CD14-positive monocyte (primary cell): ENCODE measurements at regions not wholly inside any gene's neighbourhood (a gene's known extent, or its start where the extent isn't known, plus 50 kb on each side); places are given as distances from the start of the nearest gene placed in this dataset.

Experiments
- DNase-seq, 3 donors: peaks; one replicate each; pipeline ENCODE4 v3.0.0-alpha.2; 2011 to 2022
- H2AFZ ChIP-seq: 2 replicates; pipeline ENCODE4 v1.6.0; 2012; ENCODE audit warnings: mild to moderate bottlenecking, low read depth, low read length, inconsistent platforms; ENCODE audit not compliant: insufficient read depth, poor library complexity, severe bottlenecking
- H3K27ac ChIP-seq, 2 donors: 1 replicate in 1 of 2; 2 replicates in 1 of 2; pipeline ENCODE4 v1.5.1; 2012 to 2013; ENCODE audit warnings: low read length in 2 of 2, control low read depth in 1 of 2, inconsistent platforms in 1 of 2, low read depth in 1 of 2, mild to moderate bottlenecking in 1 of 2
- H3K27me3 ChIP-seq, 2 donors: one replicate each; pipeline versions ENCODE4 v1.6.0 to v1.6.1; 2011 to 2013; ENCODE audit warnings: low read length in 2 of 2; ENCODE audit not compliant: control insufficient read depth in 2 of 2, insufficient read depth in 2 of 2
- H3K36me3 ChIP-seq, 2 donors: replicated peaks in 1 of 2; 1 replicate in 1 of 2; 2 replicates in 1 of 2; pipeline versions ENCODE4 v1.5.1 to v1.6.1; 2012 to 2013; ENCODE audit warnings: low read length in 2 of 2, control low read depth in 1 of 2, inconsistent platforms in 1 of 2, mild to moderate bottlenecking in 1 of 2; ENCODE audit not compliant: insufficient read depth in 2 of 2, control insufficient read depth in 1 of 2
- H3K4me1 ChIP-seq, 2 donors: 1 replicate in 1 of 2; 2 replicates in 1 of 2; pipeline versions ENCODE4 v1.5.1 to v1.6.1; 2012 to 2013; ENCODE audit warnings: low read length in 2 of 2, control low read depth in 1 of 2, inconsistent platforms in 1 of 2, mild to moderate bottlenecking in 1 of 2, moderate library complexity in 1 of 2; ENCODE audit not compliant: insufficient read depth in 2 of 2, control insufficient read depth in 1 of 2
- H3K4me2 ChIP-seq: replicated peaks from 2 replicates; pipeline ENCODE3; 2012; ENCODE audit warnings: low read length, moderate library complexity, mild to moderate bottlenecking; ENCODE audit not compliant: poor library complexity, severe bottlenecking; ENCODE audit errors: extremely low read depth
- H3K4me3 ChIP-seq, 3 experiments: fragments of 200-600 bp in 1 of 3; sonication (generic) in 1 of 3; replicated peaks in 1 of 3; 1 replicate in 2 of 3; 2 replicates in 1 of 3; pipeline ENCODE4 v1.5.1; 2011 to 2013; ENCODE audit warnings: low read length in 3 of 3, mild to moderate bottlenecking in 3 of 3, control low read depth in 2 of 3, low read depth in 2 of 3, inconsistent platforms in 1 of 3, moderate library complexity in 1 of 3
- H3K79me2 ChIP-seq: 2 replicates; pipeline ENCODE4 v1.6.0; 2012; ENCODE audit warnings: mild to moderate bottlenecking, control low read depth, inconsistent platforms, low read length, moderate library complexity; ENCODE audit not compliant: insufficient read depth
- H3K9ac ChIP-seq: 2 replicates; pipeline ENCODE4 v1.6.0; 2017; ENCODE audit warnings: low read length, mild to moderate bottlenecking; ENCODE audit not compliant: insufficient read depth, poor library complexity, severe bottlenecking
- H3K9me3 ChIP-seq, 2 donors: replicated peaks in 1 of 2; 1 replicate in 1 of 2; 2 replicates in 1 of 2; pipeline versions ENCODE4 v1.5.1 to v1.6.1; 2012 to 2013; ENCODE audit warnings: low read length in 2 of 2, control low read depth in 1 of 2; ENCODE audit not compliant: control insufficient read depth in 1 of 2, insufficient read depth in 1 of 2
- H4K20me1 ChIP-seq: 2 replicates; pipeline ENCODE4 v1.6.0; 2012; ENCODE audit warnings: mild to moderate bottlenecking, low read length, control low read depth, moderate library complexity; ENCODE audit not compliant: insufficient read depth
- H3K27ac Mint-ChIP-seq, 7 donors: one replicate each; pipeline ENCODE4 v1.8.0; 2020; ENCODE audit warnings: mild to moderate bottlenecking in 7 of 7, mixed read lengths in 7 of 7, moderate library complexity in 6 of 7, inconsistent platforms in 2 of 7
- H3K27me3 Mint-ChIP-seq, 3 donors: one replicate each; pipeline ENCODE4 v1.8.0; 2021 to 2022; ENCODE audit warnings: low read depth in 3 of 3, mild to moderate bottlenecking in 3 of 3, mixed read lengths in 3 of 3, moderate library complexity in 3 of 3, inconsistent platforms in 1 of 3
- H3K36me3 Mint-ChIP-seq, 2 donors: one replicate each; pipeline ENCODE4 v1.8.0; 2020; ENCODE audit warnings: mixed read lengths in 2 of 2, inconsistent platforms in 1 of 2, mild to moderate bottlenecking in 1 of 2
- H3K4me1 Mint-ChIP-seq: one replicate; pipeline ENCODE4 v1.8.0; 2020; ENCODE audit warnings: mild to moderate bottlenecking, mixed read lengths
- H3K4me3 Mint-ChIP-seq, 2 donors: one replicate each; pipeline ENCODE4 v1.8.0; 2020; ENCODE audit warnings: mild to moderate bottlenecking in 2 of 2, mixed read lengths in 2 of 2, moderate library complexity in 1 of 2
- H3K9me3 Mint-ChIP-seq, 7 donors: one replicate each; pipeline ENCODE4 v1.8.0; 2020 to 2022; ENCODE audit warnings: mixed read lengths in 7 of 7, mild to moderate bottlenecking in 6 of 7, moderate library complexity in 6 of 7, inconsistent platforms in 2 of 7
- WGBS: methylation state at CpG from one replicate; pipeline ENCODE4 v1.1.5; 2013; ENCODE audit warnings: missing lambda C conversion rate; ENCODE audit not compliant: insufficient coverage; 5-methylcytosine and 5-hydroxymethylcytosine counted together
- intact Hi-C, 2 donors: fragments of 100-400 bp; cut with micrococcal nuclease; formaldehyde crosslinking; loops; one replicate each; pipeline versions ENCODE4 v1.15.0 to v1.15.1; 2023
- TF ChIP-seq, protein P1 (sequence below): fragments of 200-600 bp; IDR thresholded peaks from one replicate; pipeline ENCODE4 v1.8.0; 2022; ENCODE audit warnings: antibody characterized with exemption, mild to moderate bottlenecking

DNA sequence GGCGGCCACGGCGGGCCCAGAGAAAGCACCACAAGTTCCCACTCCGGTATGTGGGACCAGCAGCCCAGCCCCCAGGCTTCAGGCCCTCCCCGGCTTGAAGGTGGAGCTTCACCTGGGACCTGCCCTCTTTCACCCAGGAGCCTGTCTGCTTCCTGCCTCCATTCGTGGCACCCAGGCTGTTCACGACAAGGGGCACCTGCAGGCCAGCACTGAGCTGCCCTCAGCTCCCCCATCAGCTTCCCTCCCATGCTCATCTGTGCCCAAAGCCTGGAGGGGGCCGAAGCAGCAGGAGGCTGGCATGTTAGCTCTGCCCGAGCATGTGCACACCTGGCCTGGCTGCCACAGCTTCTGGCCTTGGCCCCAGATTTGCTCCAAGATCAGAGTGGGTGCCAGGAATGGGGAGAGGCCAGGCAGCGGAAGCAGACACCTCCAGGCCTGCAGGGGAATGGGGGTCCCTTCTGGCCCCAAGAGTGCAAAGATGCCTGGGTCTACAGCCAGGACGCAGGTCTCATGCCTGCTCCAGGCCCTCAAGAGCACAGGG, 312.4 kb upstream of the SYT4 start:
- H4K20me1 ChIP-seq, result no peaks in the 10 kb centered on the region
- TF ChIP-seq, protein P1, sequence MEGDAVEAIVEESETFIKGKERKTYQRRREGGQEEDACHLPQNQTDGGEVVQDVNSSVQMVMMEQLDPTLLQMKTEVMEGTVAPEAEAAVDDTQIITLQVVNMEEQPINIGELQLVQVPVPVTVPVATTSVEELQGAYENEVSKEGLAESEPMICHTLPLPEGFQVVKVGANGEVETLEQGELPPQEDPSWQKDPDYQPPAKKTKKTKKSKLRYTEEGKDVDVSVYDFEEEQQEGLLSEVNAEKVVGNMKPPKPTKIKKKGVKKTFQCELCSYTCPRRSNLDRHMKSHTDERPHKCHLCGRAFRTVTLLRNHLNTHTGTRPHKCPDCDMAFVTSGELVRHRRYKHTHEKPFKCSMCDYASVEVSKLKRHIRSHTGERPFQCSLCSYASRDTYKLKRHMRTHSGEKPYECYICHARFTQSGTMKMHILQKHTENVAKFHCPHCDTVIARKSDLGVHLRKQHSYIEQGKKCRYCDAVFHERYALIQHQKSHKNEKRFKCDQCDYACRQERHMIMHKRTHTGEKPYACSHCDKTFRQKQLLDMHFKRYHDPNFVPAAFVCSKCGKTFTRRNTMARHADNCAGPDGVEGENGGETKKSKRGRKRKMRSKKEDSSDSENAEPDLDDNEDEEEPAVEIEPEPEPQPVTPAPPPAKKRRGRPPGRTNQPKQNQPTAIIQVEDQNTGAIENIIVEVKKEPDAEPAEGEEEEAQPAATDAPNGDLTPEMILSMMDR, result no peak
- Mint-ChIP-seq H3K36me3 (no peaks in the 10 kb centered on the region), H3K9me3 (no peaks in the 10 kb centered on the region), H3K4me1 (no peaks in the 10 kb centered on the region), H3K27me3 (peaks cover 0 to 2% (median 1%) of the 10 kb centered on the region in 3 donors), H3K27ac (peak overlapping the region in 2 of 7 donors; percentile 46 to 57), H3K4me3 (no peak overlapping the region)
- no peak overlapping the region for H3K4me3 ChIP-seq
- no peak overlapping the region for H3K27ac ChIP-seq
- H3K36me3 ChIP-seq, result no peaks in the 10 kb centered on the region
- DNase-seq, result no peak
- no peaks in the 10 kb centered on the region for H3K79me2 ChIP-seq
- no peaks in the 10 kb centered on the region for H3K27me3 ChIP-seq
- no peak overlapping the region for H3K9ac ChIP-seq
- H2AFZ ChIP-seq, result no peak overlapping the region
- intact Hi-C loops, result no loop called here
- no peaks in the 10 kb centered on the region for H3K4me1 ChIP-seq
- H3K9me3 ChIP-seq, result no peaks in the 10 kb centered on the region
- H3K4me2 ChIP-seq, result no peak overlapping the region
- WGBS, result 92% methylated on average over 9 of the region's 11 CpGs

GRCh38 chr18:43590182-43590903, 313.1 kb upstream of the SYT4 start:
- Histone ChIP-seq H3K36me3 (no peaks in the 10 kb centered on the region), H3K9me3 (no peaks in the 10 kb centered on the region), H3K4me2 (no peak overlapping the region), H4K20me1 (no peaks in the 10 kb centered on the region), H3K27me3 (no peaks in the 10 kb centered on the region), H3K4me3 (no peak overlapping the region), H2AFZ (no peak overlapping the region), H3K79me2 (no peaks in the 10 kb centered on the region), H3K4me1 (no peaks in the 10 kb centered on the region), H3K27ac (no peak overlapping the region), H3K9ac (no peak overlapping the region)
- TF ChIP-seq, protein P1, result no peak
- no peak for DNase-seq
- H3K4me1 Mint-ChIP-seq, result no peaks in the 10 kb centered on the region
- H3K9me3 Mint-ChIP-seq, result no peaks in the 10 kb centered on the region
- no peak overlapping the region for H3K4me3 Mint-ChIP-seq
- H3K27me3 Mint-ChIP-seq, result peaks cover 0 to 2% (median 2%) of the 10 kb centered on the region in 3 donors
- no peak overlapping the region for H3K27ac Mint-ChIP-seq
- intact Hi-C loops, result no loop called here
- WGBS, result 93% methylated on average over 18 of the region's 20 CpGs
- H3K36me3 Mint-ChIP-seq, result no peaks in the 10 kb centered on the region
